GM10266 (cell line): ENCODE measurements at regions not wholly inside any gene's neighbourhood (a gene's known extent, or its start where the extent isn't known, plus 50 kb on each side); places are given as distances from the start of the nearest gene placed in this dataset.
"Not testable (repeated sequence)": the region's sequence is repeated elsewhere in the genome, so short reads cannot be mapped to it uniquely, and the experiment has no call there.

Experiments
- DNase-seq: peaks from one replicate; pipeline ENCODE4 v3.0.0; 2012; ENCODE audit errors: extremely low spot score
- TF ChIP-seq, protein P1 (sequence below): IDR thresholded peaks from 2 replicates; pipeline ENCODE4 v1.5.1; 2012; ENCODE audit warnings: mild to moderate bottlenecking, low read depth; ENCODE audit not compliant: control insufficient read depth, insufficient read depth; ENCODE audit errors: missing control alignments

GRCh38 chr3:177396733-177397132 is 199.5 kb upstream of the TBL1XR1 start:
- DNase-seq, result no peak
- TF ChIP-seq, protein P1, sequence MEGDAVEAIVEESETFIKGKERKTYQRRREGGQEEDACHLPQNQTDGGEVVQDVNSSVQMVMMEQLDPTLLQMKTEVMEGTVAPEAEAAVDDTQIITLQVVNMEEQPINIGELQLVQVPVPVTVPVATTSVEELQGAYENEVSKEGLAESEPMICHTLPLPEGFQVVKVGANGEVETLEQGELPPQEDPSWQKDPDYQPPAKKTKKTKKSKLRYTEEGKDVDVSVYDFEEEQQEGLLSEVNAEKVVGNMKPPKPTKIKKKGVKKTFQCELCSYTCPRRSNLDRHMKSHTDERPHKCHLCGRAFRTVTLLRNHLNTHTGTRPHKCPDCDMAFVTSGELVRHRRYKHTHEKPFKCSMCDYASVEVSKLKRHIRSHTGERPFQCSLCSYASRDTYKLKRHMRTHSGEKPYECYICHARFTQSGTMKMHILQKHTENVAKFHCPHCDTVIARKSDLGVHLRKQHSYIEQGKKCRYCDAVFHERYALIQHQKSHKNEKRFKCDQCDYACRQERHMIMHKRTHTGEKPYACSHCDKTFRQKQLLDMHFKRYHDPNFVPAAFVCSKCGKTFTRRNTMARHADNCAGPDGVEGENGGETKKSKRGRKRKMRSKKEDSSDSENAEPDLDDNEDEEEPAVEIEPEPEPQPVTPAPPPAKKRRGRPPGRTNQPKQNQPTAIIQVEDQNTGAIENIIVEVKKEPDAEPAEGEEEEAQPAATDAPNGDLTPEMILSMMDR, result no peak

DNA sequence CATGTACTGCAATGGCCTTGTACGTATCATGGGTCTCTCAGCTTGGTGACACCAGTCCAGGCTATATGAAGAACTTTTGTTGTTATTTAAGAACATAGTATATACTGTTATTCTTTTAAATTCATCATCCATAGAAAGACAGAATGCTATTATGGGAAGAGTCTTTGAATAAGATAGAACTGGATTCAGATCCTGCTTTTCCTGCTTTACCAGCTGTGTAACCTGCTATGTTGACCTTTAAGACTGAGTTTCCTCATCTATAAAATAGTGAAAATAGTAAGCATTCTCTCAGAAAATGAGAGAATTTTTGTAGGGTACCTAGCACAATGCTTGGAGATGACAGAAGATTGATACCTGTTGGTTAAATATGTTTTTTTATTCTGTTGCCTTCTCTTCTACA is 204.1 kb upstream of the TBL1XR1 start:
- TF ChIP-seq, protein P1, result no peak
- no peak for DNase-seq

DNA sequence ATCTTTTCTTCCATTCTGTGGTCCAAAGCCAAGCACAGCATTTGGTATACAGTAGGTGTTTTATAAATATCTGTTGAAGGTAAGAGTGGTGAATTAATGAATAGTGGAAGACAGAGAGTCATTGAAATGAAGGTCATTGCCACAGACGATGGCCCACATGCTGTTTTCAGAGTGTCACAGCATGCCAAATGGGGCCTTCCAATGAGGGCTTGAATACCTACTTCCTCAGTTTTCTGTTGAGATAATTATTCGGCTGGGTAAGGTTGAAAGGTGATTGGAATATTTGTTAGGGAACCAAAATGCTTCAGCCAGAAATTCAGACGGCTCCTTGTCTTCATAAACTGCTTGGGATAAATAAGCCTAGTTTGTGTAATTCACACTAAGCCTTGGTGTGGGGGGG is 205.3 kb upstream of the TBL1XR1 start:
- TF ChIP-seq, protein P1, result no peak
- DNase-seq, result no peak

DNA sequence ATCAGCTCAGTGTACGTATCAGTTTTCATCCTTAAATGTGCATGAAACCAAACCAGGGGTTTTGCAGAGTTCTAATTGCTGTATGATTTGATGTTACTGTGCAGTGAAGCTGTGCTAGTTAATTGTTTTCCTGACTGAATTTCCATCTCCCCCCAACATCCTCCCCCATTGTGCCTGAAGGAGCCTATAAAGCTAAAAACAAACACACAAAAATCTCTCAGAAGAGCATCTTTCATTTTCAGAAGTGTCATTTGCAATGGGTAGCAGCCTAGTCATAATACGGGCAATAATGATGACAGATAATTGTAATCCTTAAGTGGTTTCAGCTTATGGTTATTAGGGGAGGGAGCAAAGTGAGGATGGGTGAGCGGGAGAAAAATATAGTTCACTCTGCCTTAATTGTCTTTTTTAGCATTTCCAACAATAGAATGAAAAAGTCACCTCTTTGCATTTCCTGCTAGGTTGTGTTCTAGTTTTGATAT is 207.9 kb upstream of the TBL1XR1 start:
- no peak for DNase-seq
- TF ChIP-seq, protein P1, result no peak

- TF ChIP-seq, protein P1, result no peak
- no peak for DNase-seq
These were observed 213.4 kb upstream of the TBL1XR1 start for GRCh38 chr3:177410730-177411129.

DNA sequence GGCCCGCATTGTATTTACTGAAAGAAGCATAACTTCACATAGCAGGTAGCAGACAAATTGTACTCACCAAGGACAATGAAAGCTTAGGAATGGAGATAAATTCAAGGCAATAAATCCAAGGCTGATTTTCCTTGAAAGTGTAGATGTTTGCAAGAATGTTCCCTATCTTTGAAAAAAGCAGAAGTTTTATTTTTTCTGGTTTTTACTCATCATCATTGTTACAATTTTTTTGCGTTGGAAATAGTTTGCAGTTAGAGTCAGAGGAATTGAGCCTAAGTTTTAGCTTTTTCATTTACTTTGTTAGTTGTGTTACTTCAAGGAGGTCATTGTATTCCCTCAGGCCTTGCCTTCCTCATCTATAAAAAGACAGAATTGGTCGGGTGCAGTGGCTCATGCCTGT is 213.9 kb upstream of the TBL1XR1 start:
- TF ChIP-seq, protein P1, result no peak
- DNase-seq, result no peak

- DNase-seq, result not testable (repeated sequence)
These were observed 215.4 kb upstream of the TBL1XR1 start for GRCh38 chr3:177412677-177413170.

GRCh38 chr3:177414093-177414492 is 216.8 kb upstream of the TBL1XR1 start:
- no peak for DNase-seq
- TF ChIP-seq, protein P1, result no peak
